GM18868 (cell line): ENCODE measurements at regions not wholly inside any gene's neighbourhood (a gene's known extent, or its start where the extent isn't known, plus 50 kb on each side); places are given as distances from the start of the nearest gene placed in this dataset.
"Not testable (repeated sequence)": the region's sequence is repeated elsewhere in the genome, so short reads cannot be mapped to it uniquely, and the experiment has no call there.

Experiments used
- ATAC-seq: cut with Tn5 transposase; IDR thresholded peaks from one replicate; pipeline ENCODE4 v1.9.1; 2021; ENCODE audit warnings: mild to moderate bottlenecking, moderate library complexity; ENCODE audit not compliant: unreplicated experiment

GRCh38 chr2:110335415-110336049 is 123.2 kb upstream of the MTLN start:
- not testable (repeated sequence) for ATAC-seq

- ATAC-seq, result not testable (repeated sequence)
Measured at GRCh38 chr2:110333114-110334095, 121.1 kb upstream of the MTLN start.

- not testable (repeated sequence) for ATAC-seq
Measured at GRCh38 chr2:110331625-110332024, 119.3 kb upstream of the MTLN start.

GRCh38 chr2:110329760-110330159 is 117.4 kb upstream of the MTLN start:
- not testable (repeated sequence) for ATAC-seq

GRCh38 chr2:110329158-110329557 is 116.8 kb upstream of the MTLN start:
- not testable (repeated sequence) for ATAC-seq

GRCh38 chr2:110328677-110329076 is 116.3 kb upstream of the MTLN start:
- not testable (repeated sequence) for ATAC-seq

GRCh38 chr2:110323832-110324231 is 111.5 kb upstream of the MTLN start:
- ATAC-seq, result not testable (repeated sequence)

- ATAC-seq, result not testable (repeated sequence)
Measured at GRCh38 chr2:110322535-110322934, 110.2 kb upstream of the MTLN start.

GRCh38 chr2:110320834-110321563 is 108.7 kb upstream of the MTLN start:
- ATAC-seq, result not testable (repeated sequence)

- ATAC-seq, result not testable (repeated sequence)
Measured at GRCh38 chr2:110318898-110319297, 106.6 kb upstream of the MTLN start.

- not testable (repeated sequence) for ATAC-seq
Measured at GRCh38 chr2:110317377-110317776, 105.0 kb upstream of the MTLN start.

- not testable (repeated sequence) for ATAC-seq
Measured at GRCh38 chr2:110316051-110316865, 103.9 kb upstream of the MTLN start.

- ATAC-seq, result not testable (repeated sequence)
Measured at GRCh38 chr2:110315054-110315820, 102.9 kb upstream of the MTLN start.

GRCh38 chr2:110314472-110314871 is 102.1 kb upstream of the MTLN start:
- ATAC-seq, result not testable (repeated sequence)

GRCh38 chr2:110313032-110313431 is 100.7 kb upstream of the MTLN start:
- not testable (repeated sequence) for ATAC-seq

- ATAC-seq, result not testable (repeated sequence)
Measured at GRCh38 chr2:110311713-110312444, 99.5 kb upstream of the MTLN start.

GRCh38 chr2:110310988-110311475 is 98.7 kb upstream of the MTLN start:
- ATAC-seq, result not testable (repeated sequence)

GRCh38 chr2:110308728-110309127 is 96.4 kb upstream of the MTLN start:
- not testable (repeated sequence) for ATAC-seq

- not testable (repeated sequence) for ATAC-seq
Measured at GRCh38 chr2:110292807-110293206, 80.5 kb upstream of the MTLN start.
